ENCODE measurements at regions not wholly inside any gene's neighbourhood (a gene's known extent, or its start where the extent isn't known, plus 50 kb on each side); places are given as distances from the start of the nearest gene placed in this dataset.

DNA sequence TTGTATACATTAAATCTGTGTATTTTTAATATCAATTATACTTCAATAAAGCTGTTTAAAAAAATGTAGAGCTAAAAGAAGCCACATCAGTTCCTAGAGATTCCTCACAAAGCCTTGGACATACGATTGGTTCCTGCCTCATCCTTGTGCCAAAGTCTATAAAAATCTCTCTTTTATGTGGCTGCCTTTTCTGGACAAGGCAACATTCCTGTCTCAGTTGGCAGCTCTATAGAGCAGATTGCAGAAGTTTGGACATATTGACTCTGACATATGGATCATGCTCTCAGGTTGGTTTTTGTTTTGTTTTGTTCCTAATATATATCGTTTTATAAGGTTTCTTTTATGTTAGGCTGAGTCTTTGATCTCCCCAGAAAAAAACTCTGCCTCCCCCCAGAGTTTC, 148.9 kb downstream of the MAFB start:
- no peak for DNase-seq (ENCODE audit: low read depth)

DNA sequence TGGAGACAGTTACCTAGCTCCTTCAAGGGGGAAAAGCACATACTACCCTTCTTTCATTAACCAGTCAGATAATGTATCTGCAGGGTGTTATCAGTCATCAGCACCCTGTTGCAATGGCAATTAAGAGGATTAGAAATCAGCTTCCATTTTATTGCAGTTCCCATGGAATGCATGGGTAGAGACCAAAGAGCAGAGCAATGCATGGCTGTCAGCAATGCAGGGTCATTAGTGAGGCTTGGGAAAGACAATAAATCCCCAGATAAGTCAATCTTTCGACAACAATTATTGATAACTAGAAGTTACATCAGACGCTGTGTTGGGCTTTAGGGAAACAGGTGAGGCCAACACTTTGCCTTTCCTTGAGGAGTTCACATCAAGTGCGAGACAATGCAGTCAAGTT, 150.9 kb downstream of the MAFB start:
- DNase-seq (ENCODE audit: low read depth): no peak

DNA sequence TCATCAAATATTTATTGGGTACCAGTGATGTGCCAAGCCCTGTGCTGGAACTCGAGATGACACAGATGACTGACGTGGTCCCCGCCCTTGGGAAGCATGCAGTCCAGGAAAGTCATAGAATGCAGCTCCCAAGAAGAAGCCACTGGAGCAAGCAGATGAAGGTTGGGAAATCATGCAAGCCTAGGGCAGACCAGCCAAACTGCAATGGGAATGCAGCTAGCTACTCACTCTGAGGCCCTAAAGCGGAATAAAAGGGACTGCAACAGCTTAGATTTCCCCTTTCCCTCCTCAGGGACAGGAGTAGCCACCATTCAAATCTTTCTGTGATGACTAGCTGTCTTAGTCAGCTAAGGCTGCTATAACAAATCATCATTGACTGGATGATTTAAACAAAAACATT, 152.2 kb downstream of the MAFB start:
- DNase-seq (ENCODE audit: low read depth): no peak

DNA sequence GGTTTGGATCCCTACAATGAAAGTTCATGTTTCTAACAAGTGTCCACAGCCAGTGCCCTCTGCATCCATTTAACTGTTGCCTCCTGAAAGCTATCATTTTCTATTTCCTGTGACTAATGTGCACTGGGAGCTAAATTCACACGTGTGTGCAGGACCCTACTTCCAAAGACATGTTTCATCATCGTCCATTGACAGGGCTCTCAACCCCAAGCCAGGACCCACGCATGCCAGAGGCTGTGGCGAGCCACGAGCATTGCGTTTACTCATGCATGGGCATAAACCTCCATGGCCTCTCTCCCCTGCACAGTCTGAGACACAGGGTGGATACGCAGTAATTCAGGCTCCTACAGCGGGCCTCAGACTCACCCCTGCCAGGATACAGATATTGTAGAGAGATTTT, 153.2 kb downstream of the MAFB start:
- no peak for DNase-seq (ENCODE audit: low read depth)

DNA sequence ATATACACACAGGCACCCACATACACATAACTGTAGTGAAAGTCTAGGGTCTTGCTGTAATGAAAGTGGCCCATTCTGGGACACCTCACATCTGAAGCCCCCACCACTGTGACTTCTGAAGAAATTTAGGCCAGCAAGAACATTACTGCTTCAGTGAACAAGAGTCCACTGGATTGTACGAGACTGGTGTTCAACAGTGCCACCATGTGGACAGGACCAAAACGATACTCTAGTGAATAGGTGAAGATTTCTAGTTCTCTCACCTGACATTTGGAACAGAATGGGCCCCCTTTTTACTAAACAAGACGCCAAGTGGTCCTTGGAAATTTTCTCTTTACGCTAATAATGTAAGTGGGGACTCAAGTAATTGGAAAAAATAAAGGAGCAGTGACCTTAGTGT, 156.9 kb downstream of the MAFB start:
- no peak for DNase-seq (ENCODE audit: low read depth)

DNA sequence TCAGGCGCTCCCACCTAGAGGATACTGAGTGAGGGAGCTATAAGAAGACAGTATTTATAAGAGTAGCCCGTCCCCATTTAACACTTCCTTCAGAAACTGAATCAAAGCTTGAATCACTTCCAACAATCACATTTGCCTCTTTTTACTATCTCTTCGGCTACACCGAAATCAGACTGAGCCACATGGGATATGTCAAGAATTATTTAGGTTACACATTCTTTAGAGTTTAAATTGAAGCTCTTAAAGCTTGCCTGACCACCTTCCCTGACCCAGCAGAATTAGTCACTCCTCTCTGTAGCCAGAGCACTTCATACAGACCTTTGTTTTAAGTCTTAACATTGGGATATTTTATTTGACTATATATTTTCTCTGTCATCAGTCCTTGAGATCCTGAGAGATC, 163.7 kb downstream of the MAFB start:
- peak; percentile 45 for DNase-seq (ENCODE audit: low read depth)

DNA sequence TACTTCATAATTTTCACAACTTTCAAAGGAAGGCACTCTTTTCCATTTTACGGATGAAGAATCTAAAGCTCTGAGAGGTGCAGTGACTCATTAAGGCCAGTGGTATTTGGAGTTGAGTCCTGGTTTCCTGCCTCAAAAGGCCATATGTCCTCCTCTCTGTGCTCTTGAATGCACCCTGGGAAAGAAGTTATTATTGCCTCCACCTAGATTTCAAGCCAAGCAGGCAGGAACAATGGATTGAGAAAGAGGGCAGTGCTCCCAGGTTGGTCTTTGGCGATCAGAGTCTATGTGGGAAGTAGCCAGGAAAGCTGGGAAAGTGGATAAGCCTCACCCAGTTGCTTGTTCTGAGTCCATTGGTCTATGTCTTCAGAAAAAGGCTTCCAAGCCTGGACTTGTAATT, 165.0 kb downstream of the MAFB start:
- DNase-seq (ENCODE audit: low read depth): no peak

DNA sequence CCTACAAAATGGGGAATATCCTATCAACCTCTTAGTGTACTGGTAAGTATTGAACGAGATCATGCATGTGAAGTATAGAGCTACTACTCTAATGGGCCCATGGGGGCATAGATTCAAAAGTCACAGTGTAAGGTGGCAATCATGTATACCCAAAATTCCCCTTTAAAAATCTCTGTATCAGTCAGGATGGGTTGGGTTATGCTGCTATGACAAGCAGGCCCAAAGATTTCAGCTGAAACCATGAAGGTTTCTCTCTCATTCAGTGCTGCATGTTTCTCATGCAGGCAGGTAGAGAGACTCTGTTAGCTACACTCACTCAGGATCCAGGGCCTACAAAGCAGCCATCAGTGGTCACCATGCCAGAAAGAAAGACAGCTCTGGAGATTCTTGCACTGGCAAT, 166.6 kb downstream of the MAFB start:
- no peak for DNase-seq (ENCODE audit: low read depth)

DNA sequence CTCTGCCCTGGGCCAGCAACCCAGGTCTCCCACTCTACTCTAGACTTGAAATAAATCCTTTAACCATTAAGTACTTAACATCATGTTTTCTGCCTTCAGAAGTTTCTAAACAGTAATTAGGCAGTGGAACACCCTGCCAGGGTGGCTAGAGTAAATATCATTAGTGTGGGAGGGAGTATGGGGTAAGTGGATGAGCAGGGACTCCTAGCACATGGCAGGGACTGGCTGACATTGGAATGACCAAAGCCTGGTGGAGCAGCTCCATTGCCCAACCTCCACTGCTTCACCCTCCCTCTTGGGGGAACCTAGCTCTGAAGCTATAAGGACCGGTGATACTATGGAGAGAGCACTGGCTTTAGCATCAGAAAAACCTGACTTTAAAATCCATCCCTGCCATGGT, 167.1 kb downstream of the MAFB start:
- DNase-seq (ENCODE audit: low read depth): no peak

DNA sequence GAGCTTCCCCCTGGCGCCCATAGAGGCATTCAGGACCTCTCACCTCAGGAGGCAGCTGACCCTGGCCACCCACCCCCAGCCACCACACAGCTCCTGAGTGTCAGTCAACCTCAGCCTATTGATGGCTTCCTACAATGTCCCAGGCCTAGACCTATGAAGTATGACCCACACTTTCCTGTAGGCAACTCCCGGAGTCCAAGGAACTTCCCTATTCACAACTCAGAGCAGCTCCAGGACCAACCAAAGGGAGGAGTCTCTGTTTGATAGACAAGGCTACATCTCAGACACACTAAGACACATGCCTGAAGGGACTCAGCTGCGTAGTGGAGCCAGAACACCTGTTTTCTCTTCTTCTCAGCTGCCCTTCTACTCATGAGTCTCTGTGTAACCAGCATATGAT, 169.1 kb downstream of the MAFB start:
- DNase-seq (ENCODE audit: low read depth): no peak

DNA sequence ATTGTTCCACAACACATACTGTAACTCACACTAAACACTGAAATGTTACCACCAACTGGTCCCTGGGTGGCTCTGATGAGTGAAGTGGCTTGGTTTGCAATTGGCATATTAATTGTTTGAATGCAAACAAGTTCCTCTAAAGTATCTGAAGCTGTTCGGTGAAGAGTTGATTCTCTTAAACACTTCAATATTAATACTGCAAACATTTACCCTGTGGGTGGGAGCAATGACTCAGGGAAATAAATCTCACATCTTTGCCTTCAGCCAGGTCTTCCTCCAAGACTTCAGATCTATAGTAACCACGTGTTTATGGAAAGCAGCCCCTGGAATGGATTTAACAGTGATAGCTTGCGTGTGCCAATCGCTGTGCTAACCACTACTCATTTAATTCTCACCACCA, 176.0 kb downstream of the MAFB start:
- no peak for DNase-seq (ENCODE audit: low read depth)

DNA sequence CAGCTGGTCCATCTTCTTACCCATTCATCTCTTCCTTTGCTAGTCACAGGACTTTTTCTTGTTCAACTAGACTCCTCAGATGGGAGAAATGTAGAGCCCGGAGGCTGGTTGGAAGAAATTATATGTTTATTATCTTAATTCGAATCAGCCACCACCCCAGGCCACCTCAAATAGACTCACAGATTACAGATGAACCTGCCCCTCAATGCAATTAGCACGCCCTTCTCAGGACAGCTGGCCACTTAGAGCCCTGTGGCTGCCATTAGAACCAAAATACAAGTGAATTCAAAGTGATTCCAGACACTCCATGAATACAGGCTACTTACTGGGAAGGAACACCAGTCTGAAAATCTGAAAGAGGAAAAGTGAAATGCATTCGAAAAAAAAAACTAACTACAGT, 176.4 kb downstream of the MAFB start:
- no peak for DNase-seq (ENCODE audit: low read depth)

DNA sequence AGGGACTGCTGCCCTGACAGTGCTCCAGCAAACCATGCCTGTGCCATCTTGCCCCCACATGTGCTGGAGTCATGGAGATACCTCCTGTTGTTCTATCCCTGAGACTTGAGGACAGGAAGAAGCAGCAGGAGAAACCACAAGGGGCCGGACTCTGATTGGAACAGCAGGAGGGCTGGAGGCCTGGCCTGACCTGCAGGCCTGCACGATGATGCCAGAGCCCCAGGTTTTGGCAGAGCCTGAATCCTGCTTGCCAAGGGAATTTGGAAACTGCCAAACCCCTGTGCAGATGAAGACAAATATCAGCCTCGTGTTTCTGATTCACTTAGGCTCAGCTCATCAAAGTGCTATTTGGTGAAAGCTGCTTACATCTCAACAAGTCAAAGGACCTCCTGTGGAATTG, 177.6 kb downstream of the MAFB start:
- no peak for DNase-seq (ENCODE audit: low read depth)

DNA sequence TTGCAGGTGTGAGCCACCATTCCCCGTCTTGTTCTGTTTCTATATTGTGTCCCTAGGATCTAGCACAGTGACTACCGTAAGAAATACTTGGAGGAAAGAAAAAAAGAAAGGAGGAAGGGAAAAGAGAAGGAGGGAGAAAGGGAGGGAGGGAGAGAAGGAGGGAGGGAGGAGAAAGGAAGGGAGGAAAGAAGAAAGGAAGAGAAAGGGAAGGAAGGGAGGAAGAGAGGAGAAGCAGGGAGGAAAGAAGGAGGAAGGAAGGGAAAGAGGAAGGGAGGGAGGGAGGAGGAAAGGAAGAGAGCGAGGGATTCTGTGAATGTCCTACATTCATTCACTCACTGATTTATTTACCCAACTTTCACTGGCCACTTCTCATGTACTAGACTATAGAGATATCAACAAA, 178.4 kb downstream of the MAFB start:
- no peak for DNase-seq (ENCODE audit: low read depth)

DNA sequence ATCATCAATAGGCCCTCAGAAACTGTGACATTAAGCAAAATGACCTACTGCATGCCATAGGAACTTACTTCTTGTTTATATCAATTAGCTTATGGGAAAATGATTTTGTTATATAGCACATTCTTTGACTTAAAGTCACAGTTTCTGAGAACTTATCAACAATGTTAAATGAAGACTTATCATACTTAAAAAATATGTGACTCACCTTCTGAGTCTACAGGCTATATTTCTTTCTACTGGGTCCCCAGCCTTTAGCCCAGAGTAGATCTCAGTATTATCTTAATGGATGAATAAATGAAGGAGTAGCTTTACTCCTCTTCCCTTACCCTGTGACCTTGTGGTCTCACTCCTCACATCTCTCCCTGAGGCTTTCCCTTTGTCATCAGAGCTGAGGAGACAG, 180.2 kb downstream of the MAFB start:
- DNase-seq (ENCODE audit: low read depth): no peak

DNA sequence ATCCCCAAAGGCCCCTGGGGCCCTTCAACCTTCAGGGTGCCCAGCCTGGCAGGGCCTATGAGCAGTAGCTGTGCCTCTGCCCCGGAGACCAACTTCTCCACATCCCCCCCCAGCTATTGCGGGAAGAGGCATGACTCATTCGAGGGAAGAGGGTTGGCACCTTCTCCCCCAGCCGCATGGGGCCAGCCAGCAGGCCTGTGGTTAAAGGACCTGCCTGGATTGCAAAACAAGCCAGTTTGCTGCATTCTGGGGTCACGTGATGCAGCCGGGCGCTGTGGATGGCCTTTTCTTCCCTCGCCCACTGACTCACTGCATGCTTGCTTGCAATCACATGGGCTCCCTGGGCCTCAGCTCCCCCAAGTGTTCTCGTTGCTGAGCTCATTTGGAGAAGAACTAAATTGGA, 182.5 kb downstream of the MAFB start:
- peak; percentile 97 for DNase-seq (ENCODE audit: low read depth)

DNA sequence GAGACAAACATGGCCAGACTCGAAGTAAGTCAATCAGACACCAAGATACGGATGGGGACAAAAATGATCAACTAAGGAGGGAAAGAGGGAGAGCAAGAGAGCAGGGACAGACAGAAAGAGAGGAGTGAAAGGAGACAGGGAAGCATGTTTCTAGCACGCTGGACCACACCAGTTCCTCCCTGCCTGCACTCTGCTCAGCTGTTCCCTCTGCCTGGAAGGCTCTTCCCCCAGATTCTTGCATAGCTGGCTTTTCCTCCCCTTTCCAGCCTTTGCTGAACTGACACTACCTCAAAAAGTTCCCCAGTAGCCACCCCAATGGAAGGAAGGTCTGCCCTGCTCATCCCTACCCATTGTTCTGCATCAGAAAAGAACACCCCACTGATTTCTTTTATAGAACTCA, 185.9 kb downstream of the MAFB start:
- DNase-seq (ENCODE audit: low read depth): no peak

DNA sequence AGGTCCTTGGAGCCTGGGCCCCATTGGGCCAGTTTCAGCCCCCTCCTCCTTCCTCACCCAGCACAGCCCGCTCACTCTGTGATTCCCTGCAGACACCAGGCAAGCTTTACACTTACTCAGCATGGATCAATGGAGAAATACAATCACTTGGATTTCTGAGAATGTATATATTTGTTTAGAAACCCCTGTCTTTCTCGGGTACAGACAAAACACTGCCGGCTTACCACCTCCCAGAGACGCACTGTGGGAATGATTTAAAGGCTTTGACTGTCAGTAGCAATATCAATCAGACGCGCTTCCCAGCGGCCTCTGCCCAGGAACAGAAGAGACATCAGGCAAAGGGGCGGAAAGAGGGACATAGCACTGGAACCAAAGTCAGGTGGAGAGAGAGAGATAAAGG, 186.5 kb downstream of the MAFB start:
- DNase-seq (ENCODE audit: low read depth): no peak

DNA sequence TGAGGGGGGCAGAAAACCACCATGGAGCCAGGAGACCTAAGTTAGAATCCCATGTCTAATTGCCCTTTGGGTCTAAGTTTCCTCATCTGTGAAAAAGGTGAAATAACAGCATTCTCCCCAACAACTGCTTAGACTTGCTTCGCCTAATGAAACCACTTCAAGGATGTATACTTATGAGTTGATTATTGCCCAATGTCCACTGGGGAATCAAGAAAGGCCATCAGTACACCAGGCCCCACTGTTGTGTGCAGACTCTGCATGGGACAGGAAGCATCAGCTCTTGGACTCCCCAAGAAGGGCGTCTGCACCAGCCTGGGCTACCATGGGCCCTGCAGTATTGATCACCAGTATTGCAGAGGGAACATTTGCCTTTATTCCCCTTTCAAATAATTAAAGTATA, 189.6 kb downstream of the MAFB start:
- no peak for DNase-seq (ENCODE audit: low read depth)

DNA sequence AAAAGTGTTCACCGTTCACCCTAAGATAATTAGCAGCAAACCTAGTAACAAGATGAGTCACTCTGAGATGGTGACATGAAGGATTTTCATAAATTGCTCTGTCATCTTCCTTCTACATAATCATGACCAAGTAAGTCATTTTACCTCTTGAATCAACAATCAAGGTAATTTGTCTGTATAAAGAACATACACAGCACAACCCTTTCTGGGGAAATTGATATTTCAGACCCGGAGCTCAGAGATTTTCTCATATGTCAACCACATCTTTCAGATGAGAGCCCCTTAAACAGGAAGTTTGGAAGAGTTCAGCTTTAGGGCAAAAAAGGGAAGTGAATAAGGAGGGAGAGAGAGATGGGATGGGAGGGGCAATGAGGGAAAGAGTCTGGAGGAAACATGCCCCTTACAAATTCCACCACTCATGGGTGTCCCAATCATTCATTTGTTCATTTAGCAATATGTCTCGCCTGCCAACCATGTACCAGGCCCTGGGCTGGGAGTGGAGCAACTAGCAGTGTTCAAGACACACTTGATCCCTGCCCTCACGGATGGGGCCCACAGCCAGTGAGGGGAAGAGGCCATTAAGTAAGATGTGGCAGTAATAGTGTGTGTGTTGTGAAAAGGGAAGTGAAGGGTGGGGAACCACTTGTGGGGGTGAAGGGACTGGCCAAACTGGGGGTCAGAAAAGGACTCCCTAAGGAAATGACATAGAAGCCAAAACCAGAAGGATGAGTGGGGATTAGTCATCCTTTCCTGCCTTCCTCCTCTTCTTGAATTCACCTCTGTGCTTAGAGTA, 190.9 kb downstream of the MAFB start:
- DNase-seq (ENCODE audit: low read depth): no peak

DNA sequence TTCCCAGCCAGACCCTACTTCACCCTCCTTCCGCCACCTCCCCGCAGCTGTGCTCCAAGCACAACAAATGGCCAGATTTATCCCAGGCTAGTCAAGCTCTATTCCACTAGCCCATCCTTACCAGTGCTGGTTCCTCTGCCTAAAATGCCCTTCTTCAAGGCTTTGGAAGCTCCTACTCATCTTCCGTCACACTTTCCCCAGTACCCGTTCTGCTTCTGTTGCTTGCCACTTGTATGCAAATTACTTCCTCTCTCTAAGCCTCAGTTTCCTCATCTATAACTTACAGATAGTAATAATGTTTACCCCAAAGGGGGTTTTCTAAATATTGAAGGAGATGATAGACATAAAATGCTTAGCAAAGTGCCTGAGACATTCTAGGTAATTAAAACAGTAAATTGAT, 193.1 kb downstream of the MAFB start:
- no peak for DNase-seq (ENCODE audit: low read depth)

DNA sequence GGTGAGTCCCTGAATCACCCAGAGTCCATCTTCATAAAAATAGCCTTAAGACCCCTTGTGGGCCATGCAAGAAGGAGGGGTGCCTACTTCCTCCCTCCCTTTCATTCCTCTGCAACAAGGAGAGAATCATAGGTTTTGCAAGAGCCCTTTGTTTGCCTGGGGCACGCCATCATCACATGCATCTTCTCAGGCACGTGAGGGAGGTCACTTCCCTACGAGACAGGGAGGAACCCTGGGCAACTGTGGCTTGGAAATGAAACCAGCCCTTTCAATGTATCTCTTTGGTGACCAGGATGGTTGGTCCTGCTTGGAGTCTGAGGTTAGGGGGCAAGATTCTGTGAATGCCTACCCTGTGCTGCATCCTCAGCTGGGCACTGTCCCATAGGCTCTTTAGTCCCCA, 194.8 kb downstream of the MAFB start:
- no peak for DNase-seq (ENCODE audit: low read depth)

DNA sequence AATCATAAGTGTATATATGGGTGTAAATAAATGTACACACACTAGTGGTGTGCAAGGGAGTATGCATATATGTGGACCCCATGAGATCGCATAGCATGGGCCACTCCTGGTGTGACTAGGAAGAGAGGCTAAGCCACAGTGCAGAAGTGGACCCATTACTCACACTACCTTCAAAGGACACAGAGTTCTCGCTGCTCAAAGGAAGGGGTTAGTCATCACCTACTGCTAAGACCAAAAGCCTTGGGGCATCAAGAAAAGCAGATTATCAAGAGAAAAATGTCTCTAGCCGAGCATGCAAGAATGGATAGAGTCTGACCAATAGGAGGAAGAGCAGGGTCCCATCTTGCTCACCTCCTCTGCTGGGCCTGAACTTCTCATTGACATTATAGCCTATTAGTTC, 195.5 kb downstream of the MAFB start:
- DNase-seq (ENCODE audit: low read depth): peak; percentile 51

DNA sequence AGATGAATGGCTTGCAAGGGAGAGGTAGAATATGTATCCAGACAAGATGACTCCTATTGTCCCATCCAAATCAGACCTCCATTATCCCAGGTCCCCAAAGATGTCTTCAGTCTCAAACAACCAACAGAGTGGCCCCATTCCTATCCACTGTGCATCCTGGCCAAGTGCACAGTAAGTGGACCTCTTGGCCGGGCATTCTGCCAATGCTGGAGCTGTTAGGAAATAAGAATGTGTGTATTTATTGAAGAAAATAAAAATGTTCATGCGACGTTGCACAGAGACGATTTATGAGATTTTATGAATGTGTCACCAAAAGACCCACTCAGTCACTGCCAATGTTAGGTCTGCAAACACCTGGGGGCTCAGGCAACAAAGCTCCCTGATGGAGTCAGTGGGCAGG, 196.0 kb downstream of the MAFB start:
- DNase-seq (ENCODE audit: low read depth): no peak
